Type B pancreatic cell (in vitro differentiated cells): ENCODE measurements at regions not wholly inside any gene's neighbourhood (a gene's known extent, or its start where the extent isn't known, plus 50 kb on each side); places are given as distances from the start of the nearest gene placed in this dataset.

Source experiments
- DNase-seq: peaks from one replicate; pipeline ENCODE4 v3.0.0; 2021; ENCODE audit warnings: mixed read lengths; ENCODE audit not compliant: unreplicated experiment; ENCODE audit errors: extremely low spot score
- H3K27ac Mint-ChIP-seq: 2 replicates; pipeline ENCODE4 v1.8.0; 2021; ENCODE audit warnings: mild to moderate bottlenecking, mixed read lengths
- H3K27me3 Mint-ChIP-seq: 2 replicates; pipeline ENCODE4 v1.8.0; 2021; ENCODE audit warnings: mixed read lengths
- H3K36me3 Mint-ChIP-seq: 2 replicates; pipeline ENCODE4 v1.8.0; 2021; ENCODE audit warnings: mixed read lengths
- H3K4me1 Mint-ChIP-seq: one replicate; pipeline ENCODE4 v1.8.0; 2021; ENCODE audit warnings: mixed read lengths; ENCODE audit not compliant: unreplicated experiment
- H3K4me3 Mint-ChIP-seq: 2 replicates; pipeline ENCODE4 v1.8.0; 2021; ENCODE audit warnings: mild to moderate bottlenecking, mixed read lengths
- H3K9me3 Mint-ChIP-seq: 2 replicates; pipeline ENCODE4 v1.8.0; 2021; ENCODE audit warnings: mixed read lengths
- CTCF ChIP-seq: fragments of 200-600 bp; sonication (generic); conservative IDR thresholded peaks from 2 replicates; pipeline ENCODE4 v1.5.0; 2021; ENCODE audit warnings: antibody characterized with exemption, mild to moderate bottlenecking

DNA sequence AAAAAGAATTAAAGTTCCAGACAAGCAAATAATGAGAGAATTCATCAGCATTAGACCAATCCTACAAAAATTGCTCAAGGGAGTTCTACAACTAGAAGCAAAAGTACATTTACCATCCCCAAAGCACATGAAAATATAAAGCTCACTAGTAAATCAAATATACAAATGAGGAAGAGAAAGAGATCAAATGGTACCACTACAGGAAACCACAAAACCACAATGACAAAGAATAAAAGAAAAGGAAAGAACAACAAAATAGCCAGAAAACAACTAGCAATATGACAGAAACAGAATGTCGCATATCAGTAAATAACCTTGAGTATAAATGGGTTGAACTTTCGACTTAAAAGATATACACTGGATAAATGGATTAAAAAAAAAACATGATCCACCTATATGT lies 739.0 kb downstream of the DTWD2 start:
- no peak overlapping the region for H3K27ac Mint-ChIP-seq
- H3K9me3 Mint-ChIP-seq: peaks cover 5% of the 10 kb centered on the region
- DNase-seq: no peak
- no peak overlapping the region for H3K4me3 Mint-ChIP-seq
- peaks cover 3% of the 10 kb centered on the region for H3K36me3 Mint-ChIP-seq
- H3K4me1 Mint-ChIP-seq: no peaks in the 10 kb centered on the region
- no peaks in the 10 kb centered on the region for H3K27me3 Mint-ChIP-seq
- TF ChIP-seq CTCF: no peak

DNA sequence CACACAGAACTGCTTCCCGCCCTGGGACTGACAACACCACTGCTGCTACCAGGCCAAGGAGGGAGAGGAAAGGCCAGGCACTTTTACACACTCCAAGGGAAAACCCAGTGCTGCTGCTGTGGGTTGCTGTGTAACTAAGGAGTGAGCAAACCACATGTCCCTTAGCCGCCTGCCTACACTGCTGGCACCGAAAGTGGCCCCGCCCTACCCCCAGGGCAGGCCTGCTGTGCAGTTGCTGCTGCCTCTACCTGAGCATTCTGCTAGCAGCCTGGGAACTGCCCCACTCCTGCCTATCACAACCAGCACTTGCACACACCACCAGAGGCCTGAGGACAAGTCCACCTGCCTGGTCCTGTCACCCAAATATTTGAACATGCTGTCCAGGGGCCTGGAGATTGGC lies 740.9 kb downstream of the DTWD2 start:
- no peak for DNase-seq
- Mint-ChIP-seq H3K4me3 (no peak overlapping the region), H3K27me3 (no peaks in the 10 kb centered on the region), H3K4me1 (no peaks in the 10 kb centered on the region), H3K9me3 (peaks cover 5% of the 10 kb centered on the region), H3K36me3 (peaks cover 3% of the 10 kb centered on the region), H3K27ac (no peak overlapping the region)
- TF ChIP-seq CTCF: no peak

DNA sequence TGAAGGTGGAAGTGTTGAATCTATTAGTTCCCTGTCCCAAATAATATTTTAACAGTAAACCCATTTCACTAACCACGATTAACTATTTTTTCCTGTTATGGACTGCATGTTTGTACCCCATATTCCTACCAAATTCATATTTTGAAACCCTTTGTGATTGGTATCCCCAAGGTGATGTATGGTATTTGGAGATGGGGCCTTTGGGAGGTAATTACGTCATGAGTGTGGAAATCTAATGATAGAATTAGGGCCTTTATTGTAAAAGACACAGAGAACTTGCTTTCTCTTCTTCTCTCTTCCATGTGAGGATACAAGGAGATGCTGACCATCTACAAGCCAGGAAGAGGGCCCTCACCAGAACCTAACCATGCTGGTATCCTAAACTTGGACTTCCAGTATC lies 744.7 kb downstream of the DTWD2 start:
- Mint-ChIP-seq H3K36me3 (no peaks in the 10 kb centered on the region), H3K9me3 (no peaks in the 10 kb centered on the region), H3K4me3 (no peak overlapping the region), H3K27ac (no peak overlapping the region), H3K4me1 (no peaks in the 10 kb centered on the region), H3K27me3 (no peaks in the 10 kb centered on the region)
- TF ChIP-seq CTCF: no peak
- no peak for DNase-seq

DNA sequence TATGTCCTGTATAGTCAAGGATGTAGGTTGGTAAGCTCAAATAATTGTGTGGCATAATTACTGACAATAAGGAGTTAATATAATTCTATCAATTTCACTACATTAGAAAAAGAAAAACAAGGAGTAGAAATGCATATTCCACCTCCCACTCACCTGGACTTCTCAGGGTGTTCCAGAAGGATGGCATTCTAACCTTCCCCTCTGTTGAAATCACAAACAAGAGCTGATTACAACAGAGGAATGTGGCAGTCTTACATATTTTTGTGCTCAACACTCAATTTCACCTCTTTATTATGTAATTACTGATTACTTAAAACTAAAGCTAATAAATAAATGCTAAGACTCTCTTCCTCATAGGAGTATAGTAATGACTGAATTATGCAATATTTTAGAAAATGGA lies 745.3 kb downstream of the DTWD2 start:
- no peaks in the 10 kb centered on the region for H3K27me3 Mint-ChIP-seq
- H3K36me3 Mint-ChIP-seq: no peaks in the 10 kb centered on the region
- no peak overlapping the region for H3K4me3 Mint-ChIP-seq
- H3K27ac Mint-ChIP-seq: no peak overlapping the region
- no peak for DNase-seq
- H3K9me3 Mint-ChIP-seq: no peaks in the 10 kb centered on the region
- no peak for TF ChIP-seq CTCF
- no peaks in the 10 kb centered on the region for H3K4me1 Mint-ChIP-seq

DNA sequence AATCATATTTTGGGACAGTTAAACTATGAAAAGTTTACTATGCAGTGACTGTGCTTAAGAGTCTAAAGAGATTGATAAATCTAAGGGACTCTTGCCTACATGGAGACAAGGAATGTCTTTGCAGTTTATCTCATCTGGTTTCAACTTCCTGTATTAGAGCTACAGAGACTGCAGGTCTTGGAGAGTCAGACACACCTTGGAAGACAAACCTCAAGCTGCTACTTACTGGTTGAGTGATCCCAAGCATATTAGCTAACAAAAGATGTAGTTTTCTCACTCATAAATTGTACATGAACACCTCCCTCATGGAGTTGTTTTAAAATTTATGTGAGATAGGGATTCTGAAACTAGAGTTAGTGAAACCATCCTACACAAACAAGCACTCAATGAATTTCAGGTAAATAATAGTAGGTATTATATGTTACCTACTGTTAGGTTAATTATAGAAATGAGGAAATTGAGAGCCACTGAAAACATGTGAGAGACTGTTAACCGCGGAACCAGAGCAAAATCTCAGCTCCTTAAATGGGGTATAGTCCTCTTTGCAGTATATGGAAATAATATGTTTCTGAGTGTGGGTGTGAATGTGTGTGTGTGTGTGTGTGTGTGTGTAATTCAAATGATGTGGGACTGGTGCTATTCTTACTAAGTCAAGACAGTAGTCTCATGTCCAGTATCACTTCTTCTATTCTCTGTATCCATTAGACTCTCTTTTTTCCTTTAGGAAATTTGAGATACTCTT lies 752.1 kb downstream of the DTWD2 start:
- DNase-seq: no peak
- H3K27ac Mint-ChIP-seq: no peak overlapping the region
- no peaks in the 10 kb centered on the region for H3K4me1 Mint-ChIP-seq
- no peaks in the 10 kb centered on the region for H3K27me3 Mint-ChIP-seq
- TF ChIP-seq CTCF: no peak
- no peak overlapping the region for H3K4me3 Mint-ChIP-seq
- H3K36me3 Mint-ChIP-seq: no peaks in the 10 kb centered on the region
- no peaks in the 10 kb centered on the region for H3K9me3 Mint-ChIP-seq

DNA sequence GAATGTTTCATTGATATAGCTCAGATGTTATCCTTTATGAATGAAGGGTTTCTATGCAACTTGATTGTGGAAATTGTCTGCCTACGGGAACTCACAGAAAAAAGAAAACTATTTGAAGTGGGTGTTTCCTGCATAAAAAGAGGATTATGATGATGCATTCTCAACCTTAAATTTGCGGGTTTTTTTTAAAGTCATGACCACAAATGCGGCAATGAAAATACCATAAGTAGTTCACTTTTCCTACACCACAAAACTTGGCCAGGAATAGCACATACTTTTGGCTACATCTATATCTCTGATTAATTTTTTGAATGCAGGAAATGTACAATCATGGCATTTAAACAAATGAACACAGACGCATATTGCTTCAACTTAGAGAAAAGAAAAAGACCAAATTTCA lies 754.7 kb downstream of the DTWD2 start:
- Mint-ChIP-seq H3K27me3 (no peaks in the 10 kb centered on the region), H3K27ac (no peak overlapping the region), H3K9me3 (no peaks in the 10 kb centered on the region), H3K4me3 (no peak overlapping the region), H3K4me1 (no peaks in the 10 kb centered on the region), H3K36me3 (no peaks in the 10 kb centered on the region)
- no peak for DNase-seq
- no peak for TF ChIP-seq CTCF
